NCI-H128 (cell line): ENCODE measurements at regions not wholly inside any gene's neighbourhood (a gene's known extent, or its start where the extent isn't known, plus 50 kb on each side); places are given as distances from the start of the nearest gene placed in this dataset.
"Not testable (repeated sequence)": the region's sequence is repeated elsewhere in the genome, so short reads cannot be mapped to it uniquely, and the experiment has no call there.

ENCODE experiments used
- DNase-seq: peaks from one replicate; lab custom pipeline; 2025; ENCODE audit not compliant: unreplicated experiment; lab: John Stamatoyannopoulos, UW

DNA sequence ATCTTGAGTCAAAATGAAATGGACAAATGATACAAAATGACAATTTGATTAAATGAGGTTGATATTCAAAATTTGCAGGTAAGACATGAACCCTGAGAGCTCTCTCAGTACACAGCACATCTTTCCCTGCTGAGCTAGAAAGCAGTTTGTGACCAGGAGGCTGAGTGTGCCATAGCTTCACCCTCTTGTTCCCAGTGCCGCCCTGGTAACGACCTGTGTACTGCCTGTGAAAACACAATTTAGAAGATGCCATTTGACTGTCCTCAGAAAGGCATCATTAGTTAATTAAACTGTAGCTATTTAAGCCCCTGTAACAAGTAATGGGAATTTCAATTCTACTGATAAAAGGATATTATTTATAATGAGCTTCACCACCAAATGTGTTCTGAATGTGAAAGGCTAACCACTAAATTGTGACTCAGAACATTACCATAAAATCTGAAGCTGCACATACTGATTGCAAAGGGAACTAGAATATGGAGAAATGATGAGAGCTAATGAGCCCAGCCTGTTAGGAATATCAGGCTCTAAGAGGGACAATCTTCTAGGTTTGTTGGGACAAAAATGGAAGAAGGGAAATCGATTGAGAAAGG, 212.9 kb upstream of the ARPP21 start:
- no peak for DNase-seq

DNA sequence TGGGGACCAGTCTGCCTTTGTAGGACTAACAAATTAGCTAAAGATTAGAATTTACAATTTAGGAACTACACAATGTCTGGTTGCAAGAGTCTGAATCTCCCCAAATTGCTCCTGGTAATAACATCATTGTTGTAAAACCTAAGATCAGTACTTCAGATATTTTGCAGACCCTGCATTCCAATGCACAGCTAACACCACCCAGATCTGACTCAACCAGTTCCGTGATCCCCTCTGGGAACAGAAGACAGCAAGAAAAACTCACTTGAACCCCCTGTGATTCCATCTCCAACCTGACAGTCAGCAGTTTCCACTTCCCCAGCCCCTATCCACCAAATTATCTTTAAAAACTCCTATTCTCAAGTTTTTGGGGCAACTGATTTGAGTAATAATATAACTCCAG, 201.9 kb upstream of the ARPP21 start:
- no peak for DNase-seq

DNA sequence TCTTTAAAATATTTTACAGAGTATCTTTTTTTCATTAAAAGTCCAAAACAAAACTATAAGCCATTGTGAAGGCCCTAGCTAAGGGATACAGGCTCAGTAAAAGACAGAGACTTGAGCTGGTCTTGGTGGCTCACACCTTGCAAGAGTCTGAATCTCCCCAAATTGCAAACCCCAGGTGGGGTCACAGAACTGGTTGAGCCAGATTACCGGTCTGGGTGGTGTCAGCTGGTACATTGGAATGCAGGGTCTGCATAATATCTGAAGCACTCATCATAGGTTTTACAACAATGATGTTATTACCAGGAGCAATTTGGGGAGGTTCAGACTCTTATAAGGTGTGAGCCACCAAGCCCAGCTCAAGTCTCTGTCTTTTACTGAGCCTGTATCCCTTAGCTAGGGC, 201.2 kb upstream of the ARPP21 start:
- no peak for DNase-seq

DNA sequence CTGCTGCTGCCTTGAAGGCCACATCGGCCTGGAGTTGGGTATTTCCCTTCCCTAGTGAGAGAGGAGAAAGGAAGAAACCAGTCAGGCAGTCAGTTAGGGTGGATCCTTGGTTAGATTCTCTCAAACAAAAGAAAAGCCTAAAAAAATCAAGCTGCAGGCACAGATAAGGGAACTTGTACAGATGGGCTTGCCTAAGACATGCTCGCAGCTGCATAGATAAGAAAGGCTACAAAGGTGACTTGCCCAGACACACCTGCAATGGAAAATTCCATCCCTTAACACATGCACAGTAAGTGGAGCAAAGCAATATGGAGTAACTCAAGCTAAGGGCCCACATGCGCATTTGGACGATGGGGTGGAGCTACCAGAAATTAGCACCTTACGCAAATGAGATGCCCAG, 199.7 kb upstream of the ARPP21 start:
- DNase-seq = no peak

- DNase-seq = no peak
Observed at GRCh38 chr3:35440826-35441225, 198.5 kb upstream of the ARPP21 start.

GRCh38 chr3:35446896-35447295, 192.4 kb upstream of the ARPP21 start:
- no peak for DNase-seq

DNA sequence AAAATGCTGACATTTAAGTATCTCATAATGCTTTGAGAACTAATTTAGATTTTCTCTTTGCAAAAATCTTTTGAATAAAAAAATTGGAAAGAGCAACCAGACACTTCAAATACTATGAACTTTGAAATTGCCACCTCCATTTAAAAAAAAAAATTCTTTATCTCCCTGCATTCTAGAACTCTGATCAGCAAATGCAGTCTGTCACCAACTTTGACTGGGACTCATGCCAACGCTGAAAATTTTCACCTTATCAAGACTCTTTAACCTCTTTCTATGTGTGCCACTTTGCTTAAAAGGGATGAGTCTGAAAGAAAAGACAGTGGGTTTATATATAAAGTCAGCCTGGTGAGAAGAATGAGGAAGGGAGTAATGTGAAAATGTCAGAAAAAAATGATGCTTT, 191.2 kb upstream of the ARPP21 start:
- DNase-seq = no peak

- DNase-seq = no peak
Observed at GRCh38 chr3:35448681-35449080, 190.6 kb upstream of the ARPP21 start.

DNA sequence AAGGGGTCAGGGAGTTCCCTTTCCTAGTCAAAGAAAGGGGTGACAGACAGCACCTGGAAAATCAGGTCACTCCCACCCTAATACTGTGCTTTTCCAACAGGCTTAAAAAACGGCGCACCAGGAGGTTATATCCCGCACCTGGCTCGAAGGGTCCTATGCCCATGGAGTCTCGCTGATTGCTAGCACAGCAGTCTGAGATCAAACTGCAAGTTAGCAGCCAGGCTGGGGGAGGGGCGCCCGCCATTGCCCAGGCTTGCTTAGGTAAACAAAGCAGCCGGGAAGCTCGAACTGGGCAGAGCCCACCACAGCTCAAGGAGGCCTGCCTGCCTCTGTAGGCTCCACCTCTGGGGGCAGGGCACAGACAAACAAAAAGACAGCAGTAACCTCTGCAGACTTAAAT, 184.5 kb upstream of the ARPP21 start:
- DNase-seq = not testable (repeated sequence)

DNA sequence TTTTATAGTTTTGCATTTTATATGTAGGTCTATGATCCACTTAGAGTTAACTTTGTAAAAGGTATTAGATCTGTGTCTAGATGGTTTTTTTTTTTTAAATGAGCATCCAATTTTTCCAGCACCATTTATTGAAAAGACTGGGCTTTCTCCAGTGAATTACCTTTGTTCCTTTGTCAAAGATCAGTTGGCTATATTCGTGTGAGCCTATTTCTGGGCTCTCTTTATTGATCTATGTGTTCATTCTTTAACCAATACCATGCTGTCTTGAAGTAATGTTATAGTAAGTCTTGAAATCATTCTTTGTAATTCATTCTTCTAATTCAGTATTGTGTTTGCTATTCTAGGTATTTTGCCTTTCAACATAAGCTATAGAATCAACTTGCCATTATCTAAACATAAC, 165.4 kb upstream of the ARPP21 start:
- no peak for DNase-seq

DNA sequence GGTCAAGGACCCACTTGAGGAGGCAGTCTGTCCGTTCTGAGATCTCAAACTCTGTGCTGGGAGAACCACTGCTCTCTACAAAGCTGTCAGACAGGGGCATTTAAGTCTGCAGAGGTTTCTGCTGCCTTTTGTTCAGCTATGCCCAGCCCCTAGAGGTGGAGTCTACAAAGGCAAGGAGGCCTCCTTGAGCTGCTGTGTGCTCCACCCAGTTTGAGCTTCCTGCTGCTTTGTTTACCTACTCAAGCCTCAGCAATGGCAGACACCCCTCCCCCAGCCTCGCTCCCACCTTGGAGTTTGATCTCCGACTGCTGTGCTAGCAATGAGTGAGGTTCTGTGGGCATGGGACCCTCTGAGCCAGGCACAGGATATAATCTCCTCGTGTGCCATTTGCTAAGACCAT, 156.8 kb upstream of the ARPP21 start:
- not testable (repeated sequence) for DNase-seq

GRCh38 chr3:35483131-35483530, 156.2 kb upstream of the ARPP21 start:
- DNase-seq = no peak

GRCh38 chr3:35484929-35485530, 154.3 kb upstream of the ARPP21 start:
- DNase-seq = no peak

DNA sequence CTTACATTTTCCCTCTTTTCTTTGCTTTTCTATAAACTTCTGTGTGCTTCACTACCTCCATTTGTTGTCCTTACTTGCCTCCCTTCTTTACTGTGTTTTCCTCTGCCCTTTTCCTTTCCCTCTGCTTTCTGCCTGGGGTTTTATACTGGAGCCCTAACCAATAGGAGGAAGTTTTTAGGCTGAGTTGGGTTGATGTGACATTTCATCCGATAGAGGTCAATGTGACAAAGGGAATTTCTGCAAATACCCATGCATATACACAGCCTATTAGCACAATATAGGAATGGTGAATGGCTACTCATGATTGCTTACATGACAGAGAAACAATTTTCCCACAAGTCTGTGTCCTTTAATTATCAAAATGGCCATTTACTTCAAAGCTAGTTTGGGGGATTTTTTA, 153.0 kb upstream of the ARPP21 start:
- DNase-seq = no peak

GRCh38 chr3:35487376-35487775, 151.9 kb upstream of the ARPP21 start:
- no peak for DNase-seq

GRCh38 chr3:35488526-35488925, 150.8 kb upstream of the ARPP21 start:
- DNase-seq = no peak

GRCh38 chr3:35492841-35493240, 146.5 kb upstream of the ARPP21 start:
- DNase-seq = no peak

DNA sequence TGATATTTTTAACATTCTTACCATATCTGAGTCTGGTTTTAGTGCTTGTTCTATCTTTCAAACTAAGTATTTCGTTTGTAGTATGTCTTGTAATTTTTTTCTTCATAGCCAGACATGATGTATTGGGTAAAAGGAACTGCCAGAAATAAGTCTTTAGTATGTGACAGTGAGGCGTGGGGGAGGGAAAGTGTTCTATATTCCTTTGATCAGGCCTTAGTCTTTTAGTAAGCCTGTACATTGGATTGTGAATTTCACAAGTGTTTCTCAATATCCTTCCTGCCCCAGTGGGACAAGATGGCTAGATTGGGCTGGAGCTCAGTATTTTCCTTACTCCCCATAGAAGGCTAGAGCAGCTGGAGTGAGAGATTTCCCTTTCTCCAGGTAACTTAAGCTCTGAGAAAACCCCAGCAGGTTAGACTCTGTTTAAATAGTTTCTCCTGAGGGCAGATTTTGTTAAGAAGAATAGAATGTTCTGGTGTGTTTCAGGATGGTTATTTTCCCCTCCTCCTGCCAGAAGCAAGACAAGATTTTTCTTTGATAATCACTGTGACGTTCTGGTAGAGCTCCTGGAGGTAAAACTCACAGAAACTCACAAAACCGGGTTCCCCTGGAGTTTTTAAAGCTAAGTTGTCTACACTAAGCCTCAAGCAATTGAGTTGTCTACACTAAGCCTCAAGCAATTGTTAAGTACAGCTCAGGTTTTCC, 140.7 kb upstream of the ARPP21 start:
- no peak for DNase-seq

DNA sequence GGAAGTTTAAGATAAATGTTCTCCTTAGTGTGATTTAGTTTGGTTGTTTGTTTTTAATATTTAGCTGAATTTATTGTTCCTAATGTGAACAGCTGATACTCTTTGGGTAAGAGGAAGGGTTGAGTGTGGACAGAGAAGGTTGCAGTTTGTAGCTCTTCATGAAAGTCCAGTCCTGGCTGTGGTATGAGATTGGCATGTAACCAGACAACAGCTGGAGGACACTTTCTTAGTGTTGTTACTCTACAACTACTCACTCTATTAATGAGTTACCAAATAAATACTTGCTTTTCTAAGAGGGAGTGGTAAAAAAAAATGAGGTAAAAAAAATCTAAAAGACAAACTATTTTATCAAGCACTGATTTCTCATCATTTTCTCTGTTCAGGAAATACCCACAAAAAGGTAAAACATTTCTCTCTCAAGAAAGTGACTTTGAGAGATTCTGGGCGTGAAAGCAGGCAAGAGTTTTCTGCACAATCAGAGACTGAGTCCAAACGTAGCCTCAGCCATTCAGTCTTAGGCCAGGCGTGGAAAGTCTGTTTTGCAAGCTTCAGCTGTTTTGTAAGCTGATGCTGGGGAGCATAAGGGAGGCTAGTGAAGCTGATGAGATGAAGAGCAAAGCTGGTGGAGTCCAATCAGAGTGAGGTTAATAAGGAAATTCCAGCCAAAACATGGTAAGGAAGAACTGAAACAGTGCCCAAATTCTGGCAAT, 138.5 kb upstream of the ARPP21 start:
- no peak for DNase-seq

GRCh38 chr3:35502699-35503098, 136.6 kb upstream of the ARPP21 start:
- no peak for DNase-seq

DNA sequence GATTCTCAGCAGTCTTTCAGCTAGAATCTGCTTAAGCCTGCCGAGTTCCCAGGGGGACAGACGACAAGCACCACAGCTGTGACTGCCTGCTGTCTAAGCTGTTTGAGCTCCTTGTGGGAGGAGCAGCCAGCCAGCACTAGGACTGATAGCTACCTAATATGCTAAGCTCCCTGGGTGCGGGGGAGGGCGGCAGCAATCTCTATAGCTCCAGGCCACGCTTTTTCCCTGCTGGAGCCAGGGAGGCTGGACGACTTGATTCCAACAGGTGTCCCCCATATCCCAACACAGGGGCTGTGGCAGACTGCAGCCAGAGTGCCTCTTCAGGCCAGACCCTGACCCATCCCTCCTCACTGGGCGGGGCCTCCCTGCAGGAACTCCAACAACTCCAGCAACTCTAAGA, 134.1 kb upstream of the ARPP21 start:
- DNase-seq = no peak

- DNase-seq = no peak
Observed at GRCh38 chr3:35505772-35506171, 133.6 kb upstream of the ARPP21 start.
